Tibial artery (tissue), 4 donors: ENCODE measurements at regions not wholly inside any gene's neighbourhood (a gene's known extent, or its start where the extent isn't known, plus 50 kb on each side); places are given as distances from the start of the nearest gene placed in this dataset.

Experiments used
- DNase-seq, 2 donors: peaks; one replicate each; pipeline ENCODE4 v3.0.0-alpha.2; 2019
- H3K27ac ChIP-seq, 2 donors: fragments of 200-600 bp; sonication (generic) in 1 of 2; 1 replicate in 1 of 2; 2 replicates in 1 of 2; pipeline ENCODE4 v1.5.1; 2018 to 2019; ENCODE audit warnings: mild to moderate bottlenecking in 1 of 2
- H3K27me3 ChIP-seq, 2 donors: fragments of 200-600 bp; sonication (generic) in 1 of 2; one replicate each; pipeline versions ENCODE4 v1.5.1 to v1.6.0; 2016 to 2019
- H3K36me3 ChIP-seq, 3 donors: fragments of 200-600 bp; sonication (generic) in 2 of 3; one replicate each; pipeline ENCODE4 v1.5.1; 2016 to 2019; ENCODE audit warnings: mild to moderate bottlenecking in 2 of 3
- H3K4me1 ChIP-seq, 4 donors: fragments of 200-600 bp; sonication (generic) in 2 of 4; 1 replicate in 3 of 4; 2 replicates in 1 of 4; pipeline ENCODE4 v1.5.1; 2016 to 2019
- H3K4me3 ChIP-seq, 2 donors: fragments of 200-600 bp; sonication (generic) in 1 of 2; 1 replicate in 1 of 2; 2 replicates in 1 of 2; pipeline ENCODE4 v1.5.1; 2018 to 2019; ENCODE audit warnings: mild to moderate bottlenecking in 2 of 2
- H3K9me3 ChIP-seq, 3 donors: fragments of 200-600 bp; sonication (generic) in 1 of 3; one replicate each; pipeline ENCODE4 v1.5.1; 2016 to 2019
- intact Hi-C: fragments of 100-400 bp; cut with DNase I; formaldehyde crosslinking; loops from one replicate; pipeline ENCODE4 v1.15.0; 2023; ENCODE audit warnings: low total_unique reads
- TF ChIP-seq, protein P1 (sequence below), 2 experiments: fragments of 200-600 bp in 1 of 2; fragments of 450-650 bp in 1 of 2; IDR thresholded peaks; one replicate each; pipeline ENCODE4 v1.5.1; 2017 to 2019; ENCODE audit warnings: antibody characterized with exemption in 2 of 2, mild to moderate bottlenecking in 1 of 2, moderate library complexity in 1 of 2

GRCh38 chr2:239584986-239585385 lies 184.2 kb upstream of the HDAC4 start:
- peak in 1 of 2 donors; percentile 40 for DNase-seq

GRCh38 chr2:239583879-239584859 lies 183.3 kb upstream of the HDAC4 start:
- DNase-seq = peak in 1 of 2 donors; percentile 50
- Histone ChIP-seq H3K27me3 (peaks cover 0 to 23% of the 10 kb centered on the region in 2 donors), H3K27ac (no peak overlapping the region), H3K9me3 (no peaks in the 10 kb centered on the region), H3K4me1 (no peaks in the 10 kb centered on the region), H3K4me3 (no peak overlapping the region), H3K36me3 (no peaks in the 10 kb centered on the region)
- TF ChIP-seq, protein P1, sequence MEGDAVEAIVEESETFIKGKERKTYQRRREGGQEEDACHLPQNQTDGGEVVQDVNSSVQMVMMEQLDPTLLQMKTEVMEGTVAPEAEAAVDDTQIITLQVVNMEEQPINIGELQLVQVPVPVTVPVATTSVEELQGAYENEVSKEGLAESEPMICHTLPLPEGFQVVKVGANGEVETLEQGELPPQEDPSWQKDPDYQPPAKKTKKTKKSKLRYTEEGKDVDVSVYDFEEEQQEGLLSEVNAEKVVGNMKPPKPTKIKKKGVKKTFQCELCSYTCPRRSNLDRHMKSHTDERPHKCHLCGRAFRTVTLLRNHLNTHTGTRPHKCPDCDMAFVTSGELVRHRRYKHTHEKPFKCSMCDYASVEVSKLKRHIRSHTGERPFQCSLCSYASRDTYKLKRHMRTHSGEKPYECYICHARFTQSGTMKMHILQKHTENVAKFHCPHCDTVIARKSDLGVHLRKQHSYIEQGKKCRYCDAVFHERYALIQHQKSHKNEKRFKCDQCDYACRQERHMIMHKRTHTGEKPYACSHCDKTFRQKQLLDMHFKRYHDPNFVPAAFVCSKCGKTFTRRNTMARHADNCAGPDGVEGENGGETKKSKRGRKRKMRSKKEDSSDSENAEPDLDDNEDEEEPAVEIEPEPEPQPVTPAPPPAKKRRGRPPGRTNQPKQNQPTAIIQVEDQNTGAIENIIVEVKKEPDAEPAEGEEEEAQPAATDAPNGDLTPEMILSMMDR (IDR thresholded peaks at IDR 0.05) = no peak
- intact Hi-C loops = no loop called here

More at GRCh38 chr2:239584986-239585385, 184.2 kb upstream of the HDAC4 start:
- intact Hi-C loops = no loop called here
- Histone ChIP-seq H3K9me3 (no peaks in the 10 kb centered on the region), H3K36me3 (no peaks in the 10 kb centered on the region), H3K27ac (no peak overlapping the region), H3K4me3 (no peak overlapping the region), H3K27me3 (peaks cover 0 to 23% of the 10 kb centered on the region in 2 donors), H3K4me1 (no peaks in the 10 kb centered on the region)
- TF ChIP-seq, protein P1 (IDR thresholded peaks at IDR 0.05) = no peak

DNA sequence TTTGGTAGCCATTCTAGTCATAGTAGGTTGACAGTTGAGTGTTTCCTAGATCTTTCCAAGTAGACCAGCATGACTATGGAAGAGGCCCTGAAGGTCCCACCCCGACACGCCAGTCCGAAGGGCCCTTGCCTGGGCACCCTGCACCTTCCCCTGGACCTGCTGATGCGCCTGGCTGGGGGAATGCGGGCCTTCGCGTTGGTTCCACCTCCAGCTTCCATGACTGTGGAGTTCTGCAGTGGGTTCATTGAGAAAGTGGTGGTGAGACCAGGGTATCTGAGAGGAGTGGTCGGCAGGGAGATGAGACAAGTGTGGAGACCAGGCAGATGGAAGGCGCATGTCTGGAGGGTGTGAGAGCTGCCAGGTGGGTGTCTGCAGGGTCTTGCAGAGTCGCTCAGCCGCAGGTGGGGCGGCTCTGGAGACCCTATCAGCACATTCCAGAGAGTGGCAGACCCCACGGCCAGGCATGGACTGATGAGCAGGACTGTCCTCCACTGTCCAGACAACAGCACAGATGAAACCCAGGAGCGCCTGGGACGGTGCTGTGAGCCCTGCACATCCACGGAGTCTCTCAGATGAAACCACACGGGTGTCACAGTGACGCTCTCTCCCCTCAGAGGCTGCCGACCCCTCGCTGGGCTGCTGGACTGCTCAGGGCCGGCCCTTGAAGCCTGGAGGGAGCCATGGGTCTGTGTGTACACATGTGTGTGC lies 182.5 kb upstream of the HDAC4 start:
- H3K4me3 ChIP-seq = no peak overlapping the region
- DNase-seq = peak in 1 of 2 donors; percentile 55
- H3K36me3 ChIP-seq = no peaks in the 10 kb centered on the region
- H3K27me3 ChIP-seq = peaks cover 0 to 23% of the 10 kb centered on the region in 2 donors
- H3K9me3 ChIP-seq = no peaks in the 10 kb centered on the region
- TF ChIP-seq, protein P1 (IDR thresholded peaks at IDR 0.05) = no peak
- no peak overlapping the region for H3K27ac ChIP-seq
- no peaks in the 10 kb centered on the region for H3K4me1 ChIP-seq
- intact Hi-C loops = no loop called here

GRCh38 chr2:239582476-239582875 lies 181.7 kb upstream of the HDAC4 start:
- TF ChIP-seq, protein P1 (IDR thresholded peaks at IDR 0.05) = no peak
- intact Hi-C loops = no loop called here
- no peaks in the 10 kb centered on the region for H3K4me1 ChIP-seq
- peaks cover 0 to 17% of the 10 kb centered on the region in 2 donors for H3K27me3 ChIP-seq
- H3K4me3 ChIP-seq = no peak overlapping the region
- no peak overlapping the region for H3K27ac ChIP-seq
- no peaks in the 10 kb centered on the region for H3K9me3 ChIP-seq
- no peak for DNase-seq
- H3K36me3 ChIP-seq = no peaks in the 10 kb centered on the region

DNA sequence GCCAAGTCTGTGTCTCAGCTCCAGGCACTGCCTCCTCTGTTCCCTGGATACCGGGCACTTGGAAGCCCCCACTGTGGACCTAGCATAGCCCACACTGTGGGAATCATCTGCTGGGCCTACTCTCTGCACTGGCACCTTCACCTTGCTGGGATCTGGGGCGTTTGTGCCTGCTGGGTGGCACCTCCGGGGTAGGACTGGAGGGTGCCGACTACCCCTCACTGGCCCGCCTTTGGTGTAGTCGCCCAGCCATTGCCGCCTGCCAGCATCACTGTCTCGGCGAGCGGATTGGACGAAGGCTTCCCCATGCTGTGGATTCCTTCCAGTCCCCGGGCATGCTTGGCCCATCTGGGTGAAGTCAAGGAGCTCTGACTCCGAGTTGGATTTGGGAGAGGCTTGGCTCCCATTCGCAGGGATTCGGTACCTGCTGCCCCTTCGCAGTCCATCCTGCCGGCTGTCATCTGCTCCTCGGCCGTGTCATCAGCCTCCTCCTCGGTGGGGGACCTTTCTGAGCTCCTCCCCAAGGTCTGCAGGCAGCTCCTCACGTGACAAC lies 180.6 kb upstream of the HDAC4 start:
- Histone ChIP-seq H3K4me1 (no peaks in the 10 kb centered on the region), H3K4me3 (no peak overlapping the region), H3K27me3 (peaks cover 0 to 11% of the 10 kb centered on the region in 2 donors), H3K9me3 (no peaks in the 10 kb centered on the region), H3K27ac (no peak overlapping the region), H3K36me3 (no peaks in the 10 kb centered on the region)
- TF ChIP-seq, protein P1 (IDR thresholded peaks at IDR 0.05) = no peak
- intact Hi-C loops = no loop called here
- peak; percentile 11 to 48 for DNase-seq
